NCI-H226 (cell line): ENCODE measurements at regions not wholly inside any gene's neighbourhood (a gene's known extent, or its start where the extent isn't known, plus 50 kb on each side); places are given as distances from the start of the nearest gene placed in this dataset.
"Not testable (repeated sequence)": the region's sequence is repeated elsewhere in the genome, so short reads cannot be mapped to it uniquely, and the experiment has no call there.

Source experiments
- DNase-seq: peaks from one replicate; pipeline ENCODE4 v3.0.0-alpha.2; 2015

- no peak for DNase-seq
These were observed 51.2 kb upstream of the GPR31 start for GRCh38 chr6:167208819-167209576.

- no peak for DNase-seq
These were observed 51.8 kb upstream of the GPR31 start for GRCh38 chr6:167209577-167209975.

GRCh38 chr6:167210375-167211294 lies 52.9 kb upstream of the GPR31 start:
- no peak for DNase-seq

GRCh38 chr6:167211295-167211648 lies 53.5 kb upstream of the GPR31 start:
- no peak for DNase-seq

- DNase-seq: no peak
These were observed 54.3 kb upstream of the GPR31 start for GRCh38 chr6:167211881-167212712.

- DNase-seq: no peak
These were observed 54.9 kb upstream of the GPR31 start for GRCh38 chr6:167212713-167213005.

GRCh38 chr6:167214206-167214605 lies 56.4 kb upstream of the GPR31 start:
- no peak for DNase-seq

GRCh38 chr6:167215429-167216250 lies 57.9 kb upstream of the GPR31 start:
- not testable (repeated sequence) for DNase-seq

- not testable (repeated sequence) for DNase-seq
These were observed 58.7 kb upstream of the GPR31 start for GRCh38 chr6:167216390-167217050.

GRCh38 chr6:167217073-167217472 lies 59.3 kb upstream of the GPR31 start:
- DNase-seq: not testable (repeated sequence)

GRCh38 chr6:167217951-167218759 lies 60.4 kb upstream of the GPR31 start:
- not testable (repeated sequence) for DNase-seq

GRCh38 chr6:167219079-167219478 lies 61.3 kb upstream of the GPR31 start:
- not testable (repeated sequence) for DNase-seq

GRCh38 chr6:167219967-167220512 lies 62.3 kb upstream of the GPR31 start:
- DNase-seq: no peak

GRCh38 chr6:167221400-167222201 lies 63.8 kb upstream of the GPR31 start:
- DNase-seq: no peak

- DNase-seq: not testable (repeated sequence)
These were observed 65.3 kb upstream of the UNC93A start for GRCh38 chr6:167225566-167226382.

GRCh38 chr6:167226383-167226685 lies 64.8 kb upstream of the UNC93A start:
- no peak for DNase-seq

- no peak for DNase-seq
These were observed 64.3 kb upstream of the UNC93A start for GRCh38 chr6:167226791-167227190.

GRCh38 chr6:167227984-167228383 lies 63.1 kb upstream of the UNC93A start:
- no peak for DNase-seq

GRCh38 chr6:167229586-167229985 lies 61.5 kb upstream of the UNC93A start:
- DNase-seq: no peak
